Kidney (tissue), 13 donors: ENCODE measurements at regions not wholly inside any gene's neighbourhood (a gene's known extent, or its start where the extent isn't known, plus 50 kb on each side); places are given as distances from the start of the nearest gene placed in this dataset.
A peak's percentile ranks its signal among the peaks of the same experiment; 100 is the strongest.

ENCODE experiments used
- DNase-seq, 5 donors: peaks; one replicate each; pipeline ENCODE4 v3.0.0-alpha.2; 2013 to 2020
- FAIRE-seq: peaks from 2 replicates; lab custom pipeline; 2012; peaks lifted over from hg19 to GRCh38; lab: Jason Lieb, UNC
- H3K27ac ChIP-seq, 2 donors: one replicate each; pipeline ENCODE4 v1.7.0; 2013; ENCODE audit warnings: low read depth in 2 of 2, low read length in 2 of 2, inconsistent platforms in 1 of 2
- H3K27me3 ChIP-seq: one replicate; pipeline ENCODE4 v1.7.1; 2013; ENCODE audit warnings: low read length, inconsistent platforms; ENCODE audit not compliant: control insufficient read depth, insufficient read depth
- H3K36me3 ChIP-seq, 3 donors: one replicate each; pipeline versions ENCODE4 v1.7.0 to v1.7.1; 2013; ENCODE audit warnings: low read length in 3 of 3, control low read depth in 1 of 3, inconsistent platforms in 1 of 3; ENCODE audit not compliant: insufficient read depth in 3 of 3, control insufficient read depth in 2 of 3
- H3K4me1 ChIP-seq, 3 donors: one replicate each; pipeline versions ENCODE4 v1.7.0 to v1.7.1; 2013; ENCODE audit warnings: low read length in 3 of 3, inconsistent platforms in 1 of 3, low read depth in 1 of 3; ENCODE audit not compliant: control insufficient read depth in 2 of 3, insufficient read depth in 2 of 3
- H3K4me3 ChIP-seq, 3 donors: one replicate each; pipeline versions ENCODE4 v1.7.0 to v1.8.1; 2013; ENCODE audit warnings: low read length in 3 of 3, control low read depth in 1 of 3, inconsistent platforms in 1 of 3
- H3K9ac ChIP-seq, 3 donors: one replicate each; pipeline versions ENCODE4 v1.7.0 to v1.7.1; 2013; ENCODE audit warnings: low read length in 3 of 3, control low read depth in 1 of 3, inconsistent platforms in 1 of 3
- H3K9me3 ChIP-seq, 3 donors: one replicate each; pipeline versions ENCODE4 v1.7.0 to v1.7.1; 2013; ENCODE audit warnings: low read length in 3 of 3, control low read depth in 1 of 3, inconsistent platforms in 1 of 3; ENCODE audit not compliant: control insufficient read depth in 2 of 3, insufficient read depth in 1 of 3
- intact Hi-C: fragments of 100-400 bp; cut with DNase I; formaldehyde crosslinking; loops from one replicate; pipeline ENCODE4 v1.11.1; 2022
- TF ChIP-seq, protein P1 (sequence below): IDR thresholded peaks from 3 replicates; pipeline ENCODE4 v1.5.1; 2012; ENCODE audit warnings: mild to moderate bottlenecking, moderate library complexity, borderline replicate concordance; ENCODE audit not compliant: insufficient read depth; ENCODE audit errors: extremely low read depth
- donor health status: control.
- donor health status: control.
- donor health status: control.
- donor health status: control.
- donor health status: control.
- donor health status: DM: yes; HTN: yes; CAD: no.
- donor health status: Normal renal cell carcinoma (clear cell type).

GRCh38 chr11:8317159-8317558 lies 53.5 kb upstream of the LMO1 start:
- no peak for FAIRE-seq
- H3K27me3 ChIP-seq: peaks cover 2% of the 10 kb centered on the region
- H3K36me3 ChIP-seq: no peaks in the 10 kb centered on the region
- H3K9me3 ChIP-seq: no peaks in the 10 kb centered on the region
- no peak overlapping the region for H3K9ac ChIP-seq
- no peak overlapping the region for H3K27ac ChIP-seq
- no peak for DNase-seq
- TF ChIP-seq, protein P1, sequence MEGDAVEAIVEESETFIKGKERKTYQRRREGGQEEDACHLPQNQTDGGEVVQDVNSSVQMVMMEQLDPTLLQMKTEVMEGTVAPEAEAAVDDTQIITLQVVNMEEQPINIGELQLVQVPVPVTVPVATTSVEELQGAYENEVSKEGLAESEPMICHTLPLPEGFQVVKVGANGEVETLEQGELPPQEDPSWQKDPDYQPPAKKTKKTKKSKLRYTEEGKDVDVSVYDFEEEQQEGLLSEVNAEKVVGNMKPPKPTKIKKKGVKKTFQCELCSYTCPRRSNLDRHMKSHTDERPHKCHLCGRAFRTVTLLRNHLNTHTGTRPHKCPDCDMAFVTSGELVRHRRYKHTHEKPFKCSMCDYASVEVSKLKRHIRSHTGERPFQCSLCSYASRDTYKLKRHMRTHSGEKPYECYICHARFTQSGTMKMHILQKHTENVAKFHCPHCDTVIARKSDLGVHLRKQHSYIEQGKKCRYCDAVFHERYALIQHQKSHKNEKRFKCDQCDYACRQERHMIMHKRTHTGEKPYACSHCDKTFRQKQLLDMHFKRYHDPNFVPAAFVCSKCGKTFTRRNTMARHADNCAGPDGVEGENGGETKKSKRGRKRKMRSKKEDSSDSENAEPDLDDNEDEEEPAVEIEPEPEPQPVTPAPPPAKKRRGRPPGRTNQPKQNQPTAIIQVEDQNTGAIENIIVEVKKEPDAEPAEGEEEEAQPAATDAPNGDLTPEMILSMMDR: no peak
- H3K4me3 ChIP-seq: no peak overlapping the region
- intact Hi-C loops: no loop called here
- H3K4me1 ChIP-seq: no peaks in the 10 kb centered on the region

GRCh38 chr11:8315954-8316353 lies 52.3 kb upstream of the LMO1 start:
- intact Hi-C loops: no loop called here
- FAIRE-seq: no peak
- no peak overlapping the region for H3K9ac ChIP-seq
- no peaks in the 10 kb centered on the region for H3K9me3 ChIP-seq
- H3K36me3 ChIP-seq: no peaks in the 10 kb centered on the region
- DNase-seq: no peak
- H3K27ac ChIP-seq: no peak overlapping the region
- peaks cover 2% of the 10 kb centered on the region for H3K27me3 ChIP-seq
- TF ChIP-seq, protein P1: no peak
- H3K4me1 ChIP-seq: no peaks in the 10 kb centered on the region
- H3K4me3 ChIP-seq: no peak overlapping the region

- no peaks in the 10 kb centered on the region for H3K9me3 ChIP-seq
- H3K9ac ChIP-seq: no peak overlapping the region
- H3K27ac ChIP-seq: no peak overlapping the region
- TF ChIP-seq, protein P1: no peak
- H3K4me3 ChIP-seq: no peak overlapping the region
- FAIRE-seq (no peak), DNase-seq (peak in 2 of 5 donors; percentile 31 to 63)
- intact Hi-C loops: no loop called here
- no peaks in the 10 kb centered on the region for H3K36me3 ChIP-seq
- H3K4me1 ChIP-seq: no peaks in the 10 kb centered on the region
- peaks cover 2% of the 10 kb centered on the region for H3K27me3 ChIP-seq
These were observed 51.8 kb upstream of the LMO1 start for GRCh38 chr11:8315463-8315862.

GRCh38 chr11:8314916-8315315 lies 51.2 kb upstream of the LMO1 start:
- Histone ChIP-seq H3K4me3 (no peak overlapping the region), H3K4me1 (no peaks in the 10 kb centered on the region), H3K9me3 (no peaks in the 10 kb centered on the region), H3K27me3 (peaks cover 2% of the 10 kb centered on the region), H3K36me3 (no peaks in the 10 kb centered on the region), H3K27ac (no peak overlapping the region), H3K9ac (no peak overlapping the region)
- DNase-seq (no peak), FAIRE-seq (no peak)
- intact Hi-C loops: no loop called here
- TF ChIP-seq, protein P1: no peak
